Activated T-helper 17 cell treated with anti-CD3 and anti-CD28 coated beads, Interleukin-2, amount 50 U/mL, for 72 hours (primary cell): ENCODE measurements at regions not wholly inside any gene's neighbourhood (a gene's known extent, or its start where the extent isn't known, plus 50 kb on each side); places are given as distances from the start of the nearest gene placed in this dataset.

Experiments
- ATAC-seq: fragments of 150-1000 bp; cut with Tn5 transposase; replicated peaks from 2 replicates; pipeline ENCODE4 v1.10.0; 2021; ENCODE audit warnings: mild to moderate bottlenecking, moderate library complexity
- H3K27ac Mint-ChIP-seq: one replicate; pipeline ENCODE4 v1.8.0; 2022; ENCODE audit warnings: mixed read lengths
- H3K27me3 Mint-ChIP-seq: one replicate; pipeline ENCODE4 v1.8.0; 2022; ENCODE audit warnings: mixed read lengths
- H3K36me3 Mint-ChIP-seq: one replicate; pipeline ENCODE4 v1.8.0; 2022; ENCODE audit warnings: low read depth, mild to moderate bottlenecking, mixed read lengths
- H3K4me1 Mint-ChIP-seq: one replicate; pipeline ENCODE4 v1.8.0; 2022; ENCODE audit warnings: mixed read lengths
- H3K4me3 Mint-ChIP-seq: one replicate; pipeline ENCODE4 v1.8.0; 2022; ENCODE audit warnings: mild to moderate bottlenecking, mixed read lengths
- H3K9me3 Mint-ChIP-seq: one replicate; pipeline ENCODE4 v1.8.0; 2022; ENCODE audit warnings: mixed read lengths

- Mint-ChIP-seq H3K4me1 (no peaks in the 10 kb centered on the region), H3K4me3 (no peak overlapping the region), H3K9me3 (no peaks in the 10 kb centered on the region), H3K27me3 (no peaks in the 10 kb centered on the region), H3K36me3 (no peaks in the 10 kb centered on the region), H3K27ac (no peak overlapping the region)
- ATAC-seq = no peak
Measured at GRCh38 chrX:131907488-131908314, 115.4 kb upstream of the STK26 start.

- Mint-ChIP-seq H3K4me3 (no peak overlapping the region), H3K9me3 (no peaks in the 10 kb centered on the region)
Measured at GRCh38 chrX:131910586-131910985, 112.5 kb upstream of the STK26 start.

GRCh38 chrX:131915488-131915887 is 107.6 kb upstream of the STK26 start:
- Mint-ChIP-seq H3K27ac (no peak overlapping the region), H3K9me3 (no peaks in the 10 kb centered on the region), H3K36me3 (no peaks in the 10 kb centered on the region), H3K4me3 (no peak overlapping the region), H3K4me1 (no peaks in the 10 kb centered on the region), H3K27me3 (peaks cover 3% of the 10 kb centered on the region)
- ATAC-seq = no peak

More at GRCh38 chrX:131910586-131910985, 112.5 kb upstream of the STK26 start:
- ATAC-seq = no peak
- Mint-ChIP-seq H3K27ac (no peak overlapping the region), H3K4me1 (no peaks in the 10 kb centered on the region), H3K36me3 (no peaks in the 10 kb centered on the region), H3K27me3 (peaks cover 3% of the 10 kb centered on the region)

- H3K27me3 Mint-ChIP-seq = peaks cover 3% of the 10 kb centered on the region
- no peak overlapping the region for H3K4me3 Mint-ChIP-seq
- no peak overlapping the region for H3K27ac Mint-ChIP-seq
- ATAC-seq = no peak
- no peaks in the 10 kb centered on the region for H3K4me1 Mint-ChIP-seq
- no peaks in the 10 kb centered on the region for H3K9me3 Mint-ChIP-seq
- no peaks in the 10 kb centered on the region for H3K36me3 Mint-ChIP-seq
Measured at GRCh38 chrX:131917588-131917987, 105.5 kb upstream of the STK26 start.

- Mint-ChIP-seq H3K27me3 (peaks cover 3% of the 10 kb centered on the region), H3K9me3 (no peaks in the 10 kb centered on the region), H3K4me3 (no peak overlapping the region), H3K27ac (no peak overlapping the region), H3K36me3 (no peaks in the 10 kb centered on the region), H3K4me1 (no peaks in the 10 kb centered on the region)
- ATAC-seq = peak; percentile 29
Measured at GRCh38 chrX:131918839-131919238, 104.3 kb upstream of the STK26 start.

- no peak overlapping the region for H3K27ac Mint-ChIP-seq
Measured at GRCh38 chrX:131923614-131924250, 99.4 kb upstream of the STK26 start.

GRCh38 chrX:131938749-131939148 is 84.4 kb upstream of the STK26 start:
- H3K36me3 Mint-ChIP-seq = no peaks in the 10 kb centered on the region
- H3K9me3 Mint-ChIP-seq = no peaks in the 10 kb centered on the region
- ATAC-seq = no peak
- H3K27ac Mint-ChIP-seq = no peak overlapping the region
- H3K4me1 Mint-ChIP-seq = no peaks in the 10 kb centered on the region
- no peak overlapping the region for H3K4me3 Mint-ChIP-seq
- no peaks in the 10 kb centered on the region for H3K27me3 Mint-ChIP-seq

More at GRCh38 chrX:131923614-131924250, 99.4 kb upstream of the STK26 start:
- ATAC-seq = no peak
- Mint-ChIP-seq H3K4me1 (no peaks in the 10 kb centered on the region), H3K4me3 (no peak overlapping the region), H3K9me3 (no peaks in the 10 kb centered on the region), H3K27me3 (no peaks in the 10 kb centered on the region), H3K36me3 (no peaks in the 10 kb centered on the region)

GRCh38 chrX:131942034-131942433 is 81.1 kb upstream of the STK26 start:
- H3K27ac Mint-ChIP-seq = no peak overlapping the region
- no peaks in the 10 kb centered on the region for H3K36me3 Mint-ChIP-seq
- H3K9me3 Mint-ChIP-seq = no peaks in the 10 kb centered on the region
- no peak overlapping the region for H3K4me3 Mint-ChIP-seq
- no peaks in the 10 kb centered on the region for H3K4me1 Mint-ChIP-seq
- no peak for ATAC-seq
- no peaks in the 10 kb centered on the region for H3K27me3 Mint-ChIP-seq

- Mint-ChIP-seq H3K4me1 (no peaks in the 10 kb centered on the region), H3K27ac (no peak overlapping the region), H3K4me3 (no peak overlapping the region), H3K9me3 (no peaks in the 10 kb centered on the region), H3K36me3 (no peaks in the 10 kb centered on the region), H3K27me3 (no peaks in the 10 kb centered on the region)
- peak; percentile 52 for ATAC-seq
Measured at GRCh38 chrX:131944936-131945902, 77.9 kb upstream of the STK26 start.

GRCh38 chrX:131951166-131951565 is 71.9 kb upstream of the STK26 start:
- Mint-ChIP-seq H3K9me3 (no peaks in the 10 kb centered on the region), H3K4me1 (no peaks in the 10 kb centered on the region), H3K36me3 (no peaks in the 10 kb centered on the region), H3K27me3 (no peaks in the 10 kb centered on the region), H3K27ac (no peak overlapping the region), H3K4me3 (no peak overlapping the region)
- no peak for ATAC-seq

GRCh38 chrX:131955099-131955777 is 67.9 kb upstream of the STK26 start:
- no peaks in the 10 kb centered on the region for H3K4me1 Mint-ChIP-seq
- no peaks in the 10 kb centered on the region for H3K27me3 Mint-ChIP-seq
- no peaks in the 10 kb centered on the region for H3K9me3 Mint-ChIP-seq
- H3K36me3 Mint-ChIP-seq = no peaks in the 10 kb centered on the region
- ATAC-seq = peak; percentile 18
- H3K4me3 Mint-ChIP-seq = no peak overlapping the region
- H3K27ac Mint-ChIP-seq = no peak overlapping the region

- no peak overlapping the region for H3K27ac Mint-ChIP-seq
- no peaks in the 10 kb centered on the region for H3K9me3 Mint-ChIP-seq
- no peaks in the 10 kb centered on the region for H3K4me1 Mint-ChIP-seq
- no peaks in the 10 kb centered on the region for H3K27me3 Mint-ChIP-seq
- no peaks in the 10 kb centered on the region for H3K36me3 Mint-ChIP-seq
- no peak overlapping the region for H3K4me3 Mint-ChIP-seq
- ATAC-seq = no peak
Measured at GRCh38 chrX:131958724-131959123, 64.4 kb upstream of the STK26 start.

- Mint-ChIP-seq H3K4me3 (peak overlapping the region; percentile 25), H3K27ac (no peak overlapping the region), H3K27me3 (no peaks in the 10 kb centered on the region), H3K4me1 (no peaks in the 10 kb centered on the region), H3K9me3 (no peaks in the 10 kb centered on the region), H3K36me3 (no peaks in the 10 kb centered on the region)
- ATAC-seq = no peak
Measured at GRCh38 chrX:131970347-131970746, 52.8 kb upstream of the STK26 start.
